Omental fat pad (tissue), 3 donors: ENCODE measurements at regions not wholly inside any gene's neighbourhood (a gene's known extent, or its start where the extent isn't known, plus 50 kb on each side); places are given as distances from the start of the nearest gene placed in this dataset.
"Not testable (repeated sequence)": the region's sequence is repeated elsewhere in the genome, so short reads cannot be mapped to it uniquely, and the experiment has no call there.

Experiments used
- ATAC-seq: fragments of 150-250 bp; one replicate; pipeline ENCODE4 v1.9.1; 2016; ENCODE audit warnings: mild to moderate bottlenecking, moderate library complexity; ENCODE audit not compliant: low FRiP score
- DNase-seq: peaks from one replicate; pipeline ENCODE4 v3.0.0-alpha.2; 2019; ENCODE audit warnings: low spot score
- TF ChIP-seq, protein P1 (sequence below), 3 donors: fragments of 450-650 bp; IDR thresholded peaks; one replicate each; pipeline ENCODE4 v1.5.1; 2016 to 2017; ENCODE audit warnings: antibody characterized with exemption in 3 of 3, mild to moderate bottlenecking in 3 of 3, moderate library complexity in 2 of 3

DNA sequence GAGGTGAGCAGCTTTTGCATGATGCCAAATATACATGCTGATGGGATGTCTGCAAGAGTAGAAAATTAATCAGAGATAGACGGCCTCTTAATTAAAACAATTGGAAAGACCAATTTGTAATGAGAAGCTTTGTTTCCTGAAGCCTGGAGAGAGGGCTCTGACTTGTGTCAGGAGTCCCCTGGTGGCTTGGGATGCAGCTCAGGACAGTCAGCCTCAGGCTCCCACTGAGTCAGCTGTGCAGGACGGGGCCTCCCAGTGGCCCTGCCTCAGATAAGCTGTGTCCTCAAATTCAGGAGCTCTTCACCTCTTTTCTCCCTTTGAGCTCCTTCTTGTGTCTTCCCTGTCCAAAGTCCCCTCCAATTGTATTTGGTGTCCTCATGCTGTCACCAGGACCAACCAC is 438.9 kb upstream of the PODXL start:
- no peak for ATAC-seq
- no peak for DNase-seq
- TF ChIP-seq, protein P1, sequence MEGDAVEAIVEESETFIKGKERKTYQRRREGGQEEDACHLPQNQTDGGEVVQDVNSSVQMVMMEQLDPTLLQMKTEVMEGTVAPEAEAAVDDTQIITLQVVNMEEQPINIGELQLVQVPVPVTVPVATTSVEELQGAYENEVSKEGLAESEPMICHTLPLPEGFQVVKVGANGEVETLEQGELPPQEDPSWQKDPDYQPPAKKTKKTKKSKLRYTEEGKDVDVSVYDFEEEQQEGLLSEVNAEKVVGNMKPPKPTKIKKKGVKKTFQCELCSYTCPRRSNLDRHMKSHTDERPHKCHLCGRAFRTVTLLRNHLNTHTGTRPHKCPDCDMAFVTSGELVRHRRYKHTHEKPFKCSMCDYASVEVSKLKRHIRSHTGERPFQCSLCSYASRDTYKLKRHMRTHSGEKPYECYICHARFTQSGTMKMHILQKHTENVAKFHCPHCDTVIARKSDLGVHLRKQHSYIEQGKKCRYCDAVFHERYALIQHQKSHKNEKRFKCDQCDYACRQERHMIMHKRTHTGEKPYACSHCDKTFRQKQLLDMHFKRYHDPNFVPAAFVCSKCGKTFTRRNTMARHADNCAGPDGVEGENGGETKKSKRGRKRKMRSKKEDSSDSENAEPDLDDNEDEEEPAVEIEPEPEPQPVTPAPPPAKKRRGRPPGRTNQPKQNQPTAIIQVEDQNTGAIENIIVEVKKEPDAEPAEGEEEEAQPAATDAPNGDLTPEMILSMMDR (IDR thresholded peaks at IDR 0.05) = no peak

DNA sequence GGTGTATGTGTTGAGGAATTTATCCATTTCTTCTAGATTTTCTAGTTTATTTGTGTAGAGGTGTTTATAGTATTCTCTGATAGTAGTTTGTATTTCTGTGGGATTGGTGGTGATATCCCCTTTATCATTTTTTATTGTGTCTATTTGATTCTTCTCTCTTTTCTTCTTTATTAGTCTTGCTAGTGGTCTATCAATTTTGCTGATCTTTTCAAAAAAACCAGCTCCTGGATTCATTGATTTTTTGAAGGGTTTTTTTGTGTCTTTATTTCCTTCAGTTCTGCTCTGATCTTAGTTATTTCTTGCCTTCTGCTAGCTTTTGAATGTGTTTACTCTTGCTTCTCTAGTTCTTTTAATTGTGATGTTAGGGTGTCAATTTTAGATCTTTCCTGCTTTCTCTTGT is 424.6 kb upstream of the PODXL start:
- DNase-seq, ATAC-seq: not testable (repeated sequence)

DNA sequence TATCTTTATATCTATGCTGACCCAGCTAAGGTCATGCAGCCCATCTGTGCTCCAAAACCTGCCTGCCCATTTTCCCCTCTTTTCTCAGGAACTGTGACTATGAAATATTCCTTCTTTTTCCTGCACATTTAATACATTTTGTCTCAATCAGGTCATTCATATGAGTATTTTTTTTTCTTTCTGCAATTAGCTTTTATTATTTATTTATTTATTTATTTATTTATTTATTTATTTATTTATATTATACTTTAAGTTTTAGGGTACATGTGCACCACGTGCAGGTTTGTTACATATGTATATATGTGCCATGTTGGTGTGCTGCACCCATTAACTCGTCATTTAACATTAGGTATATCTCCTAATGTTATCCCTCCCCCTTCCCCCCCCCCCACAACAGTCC is 421.7 kb upstream of the PODXL start:
- not testable (repeated sequence) for DNase-seq, ATAC-seq

DNA sequence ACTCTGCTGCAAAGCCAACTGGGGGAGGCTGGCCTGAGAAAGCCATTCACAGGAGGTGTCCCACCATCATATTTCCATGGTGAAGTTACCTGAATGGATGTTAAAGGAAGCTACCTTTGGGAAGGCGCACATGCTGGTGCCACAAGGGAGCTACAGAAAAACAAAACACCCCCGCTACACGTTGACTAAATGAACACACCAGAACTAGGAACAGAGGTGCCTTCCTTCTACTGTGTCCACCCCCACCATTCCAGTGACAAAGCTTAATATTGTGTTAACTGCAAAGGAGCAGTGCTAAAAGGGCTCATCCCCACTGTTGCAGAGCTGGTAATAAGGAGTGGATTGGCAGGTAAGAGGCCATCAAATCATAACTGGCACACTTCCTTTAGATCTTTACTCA is 420.0 kb upstream of the PODXL start:
- TF ChIP-seq, protein P1 (IDR thresholded peaks at IDR 0.05) = no peak
- no peak for DNase-seq
- ATAC-seq = no peak

DNA sequence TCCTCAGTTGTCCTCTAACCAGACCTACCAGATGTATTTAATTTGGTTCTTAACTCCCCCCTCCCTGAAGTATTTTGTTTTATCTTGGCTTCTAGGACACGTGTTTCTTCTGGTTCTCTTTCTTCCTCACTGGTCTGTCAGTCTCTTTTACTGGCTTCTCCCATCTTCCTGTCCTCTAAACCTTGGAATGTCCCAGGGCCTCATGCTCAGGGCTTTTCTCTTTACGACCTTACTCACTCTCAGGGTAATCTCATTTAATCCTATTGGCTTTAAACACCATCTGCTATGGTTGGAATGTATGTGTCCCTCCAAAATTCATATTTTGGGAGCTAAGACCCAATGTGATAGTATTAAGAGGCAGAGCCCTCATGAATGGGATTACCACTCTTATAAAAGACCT is 418.2 kb upstream of the PODXL start:
- DNase-seq (no peak), ATAC-seq (no peak)
- TF ChIP-seq, protein P1 (IDR thresholded peaks at IDR 0.05) = no peak

DNA sequence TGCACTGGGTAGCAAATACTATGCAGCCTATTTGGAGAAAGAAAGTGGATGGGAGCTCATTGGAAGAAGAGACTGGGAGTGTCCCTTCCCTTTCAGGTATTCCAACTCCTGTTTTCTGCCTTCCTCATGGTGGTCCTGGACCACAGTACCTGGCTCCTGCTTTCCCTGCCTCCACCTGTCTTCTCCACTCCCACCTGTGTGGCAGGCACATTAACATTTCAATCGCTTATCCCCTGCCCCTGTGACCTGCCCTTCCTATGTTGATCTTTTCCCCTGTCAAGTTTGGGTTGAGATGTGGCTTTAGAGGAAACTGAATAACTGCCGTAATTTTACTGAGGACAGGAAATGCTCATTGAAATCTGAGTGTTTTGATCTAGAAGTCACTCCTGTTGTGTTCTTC is 415.8 kb upstream of the PODXL start:
- TF ChIP-seq, protein P1 (IDR thresholded peaks at IDR 0.05) = no peak
- ATAC-seq (no peak), DNase-seq (no peak)

DNA sequence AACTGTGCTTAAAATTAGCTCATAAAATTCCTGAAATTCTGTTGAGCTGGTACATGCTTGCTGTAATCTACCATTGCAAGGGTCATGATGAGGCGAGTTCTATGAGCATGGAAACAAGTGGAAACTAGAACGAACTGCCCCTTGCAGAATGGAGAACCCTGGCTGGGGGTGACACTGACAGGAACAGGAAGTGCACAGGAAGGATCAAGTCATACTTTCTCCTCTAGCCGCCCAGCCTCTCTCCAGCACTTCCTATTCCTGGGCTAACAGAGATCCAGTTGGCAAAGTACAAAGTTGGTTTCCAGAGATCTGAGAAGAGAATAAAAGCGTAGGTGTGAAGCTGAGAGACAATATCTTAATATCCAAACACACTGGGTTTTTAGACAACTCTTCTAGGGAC is 414.2 kb upstream of the PODXL start:
- TF ChIP-seq, protein P1 (IDR thresholded peaks at IDR 0.05) = no peak
- ATAC-seq (no peak), DNase-seq (no peak)

DNA sequence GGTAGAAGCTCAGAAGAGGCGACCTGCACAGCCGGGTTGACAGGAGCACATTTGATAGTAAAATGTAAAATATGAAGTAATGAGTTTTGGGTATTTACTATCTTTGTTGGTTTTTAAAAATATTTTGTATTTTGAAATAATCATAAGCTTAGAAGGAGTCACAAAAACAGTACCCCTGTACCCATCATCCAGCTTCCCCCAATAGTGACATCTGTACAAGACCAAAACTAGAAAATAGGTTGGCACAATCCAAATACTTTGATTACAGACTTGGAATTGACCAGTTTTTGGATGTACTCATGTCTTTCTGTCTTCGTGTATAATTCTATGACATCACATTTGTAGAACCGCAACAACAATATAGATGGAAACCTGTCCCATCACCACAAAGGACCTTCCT is 413.1 kb upstream of the PODXL start:
- DNase-seq (no peak), ATAC-seq (no peak)
- TF ChIP-seq, protein P1 (IDR thresholded peaks at IDR 0.05) = no peak
